ENCODE measurements at regions not wholly inside any gene's neighbourhood (a gene's known extent, or its start where the extent isn't known, plus 50 kb on each side); places are given as distances from the start of the nearest gene placed in this dataset.
"Not testable (repeated sequence)": the region's sequence is repeated elsewhere in the genome, so short reads cannot be mapped to it uniquely, and the experiment has no call there.

- DNase-seq (ENCODE audit: low spot score): no peak
Measured at GRCh38 chr7:109462171-109462570, 892.5 kb downstream of the DNAJB9 start.

- not testable (repeated sequence) for DNase-seq (ENCODE audit: low spot score)
Measured at GRCh38 chr7:109467729-109468128, 898.1 kb downstream of the DNAJB9 start.

- DNase-seq (ENCODE audit: low spot score): no peak
Measured at GRCh38 chr7:109473172-109473571, 903.5 kb downstream of the DNAJB9 start.

DNA sequence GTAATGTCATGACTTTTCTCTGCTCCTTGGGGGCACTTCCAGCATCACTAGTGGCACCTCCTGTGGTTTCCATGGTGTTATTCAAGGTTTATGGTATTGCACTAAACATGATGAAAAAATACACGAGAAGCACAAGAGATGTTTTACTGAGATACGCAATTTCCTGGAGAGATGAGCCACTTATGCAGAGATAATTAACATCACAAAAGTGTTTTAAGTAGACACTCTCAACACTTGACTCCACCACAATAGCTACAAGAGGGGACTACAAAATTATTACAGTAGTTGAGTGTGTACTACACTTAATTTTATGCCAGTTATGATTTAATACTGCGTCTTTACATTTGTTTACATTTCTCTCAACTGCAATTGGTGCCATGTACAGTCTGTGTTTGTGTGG is 906.7 kb downstream of the DNAJB9 start:
- no peak for DNase-seq (ENCODE audit: low spot score)

GRCh38 chr7:109479388-109479787 is 909.7 kb downstream of the DNAJB9 start:
- DNase-seq (ENCODE audit: low spot score): no peak

DNA sequence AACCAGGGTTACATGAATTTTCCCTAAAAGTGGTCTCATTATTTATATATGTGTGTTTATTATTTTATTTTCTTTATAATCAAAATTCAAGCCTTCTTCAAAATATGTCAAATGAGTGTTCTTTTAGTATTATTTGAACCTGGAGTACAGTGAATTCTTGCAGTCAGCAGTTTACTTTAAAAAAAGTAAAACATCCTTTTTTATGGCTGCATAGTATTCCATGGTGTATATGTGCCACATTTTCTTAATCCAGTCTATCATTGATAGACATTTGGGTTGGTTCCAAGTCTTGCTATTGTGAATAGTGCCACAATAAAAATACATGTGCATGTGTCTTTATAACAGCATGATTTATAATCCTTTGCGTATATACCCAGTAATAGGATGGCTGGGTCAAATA is 920.9 kb downstream of the DNAJB9 start:
- not testable (repeated sequence) for DNase-seq (ENCODE audit: low spot score)

- DNase-seq (ENCODE audit: low spot score): no peak
Measured at GRCh38 chr7:109497053-109497452, 927.4 kb downstream of the DNAJB9 start.

DNA sequence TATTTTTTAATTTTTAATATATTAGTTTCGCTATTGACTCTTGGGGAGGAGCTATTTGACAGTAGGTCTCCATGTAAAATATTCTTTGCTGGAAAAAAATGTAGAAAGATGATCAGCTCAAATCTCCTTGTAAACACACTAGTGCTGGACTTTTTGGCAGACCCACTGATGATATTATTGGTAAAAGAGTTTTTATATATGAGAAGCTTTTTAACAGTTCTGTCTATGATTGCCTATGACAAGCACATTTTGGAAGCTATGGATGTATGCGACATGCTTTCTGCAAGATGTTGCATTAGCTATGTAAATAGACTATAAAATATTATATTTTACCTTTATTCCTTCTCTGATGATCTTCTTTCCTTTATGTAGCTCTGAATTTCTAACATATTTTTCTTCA is 928.5 kb downstream of the DNAJB9 start:
- DNase-seq (ENCODE audit: low spot score): no peak

- DNase-seq (ENCODE audit: low spot score): no peak
Measured at GRCh38 chr7:109503421-109503820, 933.7 kb downstream of the DNAJB9 start.

DNA sequence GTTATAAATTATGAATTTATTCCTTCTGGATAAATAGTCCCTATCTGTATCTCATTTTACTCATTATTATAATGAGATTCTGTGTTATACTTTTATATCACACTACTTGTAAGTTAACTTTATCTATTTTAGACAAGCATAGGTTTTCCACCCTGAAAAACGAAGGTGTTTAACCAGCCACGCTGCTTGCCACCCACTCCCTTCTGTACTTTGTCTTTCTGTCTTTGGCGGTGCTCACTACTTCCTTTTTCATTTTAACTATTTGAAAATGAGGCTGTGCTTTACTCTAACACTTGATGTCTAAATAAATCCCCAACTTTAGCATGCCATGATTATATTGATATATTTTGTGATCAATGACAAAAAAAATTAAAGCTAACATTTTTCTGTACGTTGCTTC is 952.9 kb downstream of the DNAJB9 start:
- no peak for DNase-seq (ENCODE audit: low spot score)

GRCh38 chr7:109527833-109528232 is 958.2 kb downstream of the DNAJB9 start:
- no peak for DNase-seq (ENCODE audit: low spot score)

DNA sequence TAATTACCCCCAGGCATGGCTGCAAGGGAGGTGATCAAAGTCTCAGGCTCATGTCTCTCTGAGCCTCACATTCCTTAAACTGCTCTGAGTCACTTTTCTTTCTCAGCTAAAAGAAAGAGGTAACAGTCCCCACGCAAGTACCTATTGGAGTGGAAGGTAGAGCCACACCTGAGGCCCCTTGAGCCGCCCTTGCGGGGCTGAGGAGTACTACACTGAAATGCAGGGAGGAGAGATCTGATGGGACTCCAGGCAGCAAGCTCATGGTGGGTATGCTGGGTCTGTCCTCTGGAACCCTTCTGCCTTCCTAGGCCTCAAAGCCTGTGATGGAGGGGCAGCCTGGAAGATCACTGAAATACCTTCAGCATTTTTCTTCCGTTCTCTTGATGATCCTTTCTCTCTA is 960.0 kb downstream of the DNAJB9 start:
- DNase-seq (ENCODE audit: low spot score): no peak

GRCh38 chr7:109532262-109532992 is 962.8 kb downstream of the DNAJB9 start:
- no peak for DNase-seq (ENCODE audit: low spot score)

DNA sequence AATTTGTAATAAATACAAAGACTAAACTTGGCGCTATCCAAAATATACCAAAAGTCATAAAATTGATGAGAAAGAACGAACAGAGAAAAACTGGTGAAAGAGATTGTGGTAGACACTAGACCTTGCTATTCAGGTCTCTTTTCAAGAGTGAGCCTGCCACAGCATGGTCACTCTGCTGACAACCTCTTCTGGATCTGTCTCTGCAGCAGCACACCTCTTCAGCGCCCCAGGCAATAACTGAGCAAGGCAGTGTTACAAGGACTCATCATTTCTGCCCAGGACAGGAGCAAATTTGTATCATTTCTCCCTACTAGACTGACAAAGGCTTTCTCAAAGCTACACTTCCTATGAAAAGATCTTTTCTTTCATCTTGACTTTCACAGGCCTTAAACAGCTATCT is 976.0 kb downstream of the DNAJB9 start:
- DNase-seq (ENCODE audit: low spot score): no peak

DNA sequence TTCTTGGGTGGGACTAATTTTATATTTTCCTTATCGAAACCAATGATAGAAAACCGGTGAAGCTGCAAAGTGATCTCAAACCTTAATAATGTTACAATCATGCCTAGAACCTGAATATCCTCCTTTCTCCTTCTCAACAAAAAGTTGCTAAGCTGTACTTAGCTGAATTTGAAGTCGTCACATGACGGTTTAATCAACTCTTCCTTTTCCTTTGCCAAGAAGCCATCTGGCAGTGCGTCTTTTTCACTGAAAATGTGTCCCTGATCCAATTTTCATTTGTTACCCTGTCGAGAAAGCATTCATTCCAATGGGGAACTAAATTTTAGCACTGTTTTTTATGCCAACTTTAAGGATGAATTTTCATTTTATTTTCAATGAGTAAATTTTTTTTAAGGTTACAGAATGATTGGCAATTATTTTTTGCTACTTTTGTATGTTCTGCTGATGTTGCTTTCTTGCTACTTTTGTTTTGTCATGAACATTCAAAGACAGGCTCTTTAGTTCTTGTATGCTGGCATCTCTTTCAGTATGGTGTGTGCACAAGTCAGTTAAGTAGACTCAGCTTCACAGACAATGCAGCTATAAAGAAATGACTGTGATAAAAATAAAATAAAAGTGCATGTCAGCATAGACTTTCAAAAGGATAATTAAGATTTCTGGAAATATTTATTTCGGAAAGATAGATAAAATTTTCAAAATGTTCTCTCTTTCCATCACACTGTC is 980.0 kb downstream of the DNAJB9 start:
- no peak for DNase-seq (ENCODE audit: low spot score)

DNA sequence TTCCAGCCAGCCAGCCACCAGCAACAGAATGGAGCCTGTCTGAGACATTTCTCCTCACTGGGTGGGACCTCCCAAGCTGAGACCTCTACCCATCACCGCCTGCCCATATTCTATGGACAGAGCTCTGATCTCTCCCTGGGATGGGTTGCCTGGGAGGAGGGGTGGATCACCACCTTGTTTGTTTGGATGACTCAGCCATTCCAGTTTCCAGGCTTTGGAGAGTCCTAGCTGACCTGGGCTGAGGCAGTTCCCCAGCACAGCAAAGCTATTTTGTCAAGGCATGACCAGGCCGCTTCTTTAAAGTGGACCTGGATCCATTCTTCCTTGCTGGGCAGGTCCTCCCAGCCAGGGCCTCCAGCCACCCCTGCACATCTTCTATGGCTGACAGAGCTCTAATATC is 982.3 kb downstream of the DNAJB9 start:
- no peak for DNase-seq (ENCODE audit: low spot score)

DNA sequence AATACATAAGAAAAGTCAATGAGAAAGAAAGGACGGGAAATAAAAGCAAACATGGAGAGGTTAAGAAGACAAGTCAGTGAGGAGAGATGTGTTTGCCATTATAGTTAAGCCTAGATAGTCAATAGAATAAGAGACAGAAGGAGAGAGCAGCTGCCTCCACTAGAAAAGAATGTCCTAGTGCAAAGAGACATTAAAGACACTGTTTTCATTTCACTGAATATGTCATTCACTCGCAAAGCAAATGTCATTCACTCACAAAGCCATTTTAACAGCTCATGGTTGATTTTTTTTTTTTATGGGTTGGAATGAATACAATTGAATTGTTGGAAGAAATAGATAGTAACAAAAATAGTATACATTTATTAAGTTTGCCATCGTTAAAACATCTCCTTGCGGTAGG is 1007.6 kb downstream of the DNAJB9 start:
- no peak for DNase-seq (ENCODE audit: low spot score)

- DNase-seq (ENCODE audit: low spot score): no peak
Measured at GRCh38 chr7:109579901-109580300, 1010.2 kb downstream of the DNAJB9 start.

DNA sequence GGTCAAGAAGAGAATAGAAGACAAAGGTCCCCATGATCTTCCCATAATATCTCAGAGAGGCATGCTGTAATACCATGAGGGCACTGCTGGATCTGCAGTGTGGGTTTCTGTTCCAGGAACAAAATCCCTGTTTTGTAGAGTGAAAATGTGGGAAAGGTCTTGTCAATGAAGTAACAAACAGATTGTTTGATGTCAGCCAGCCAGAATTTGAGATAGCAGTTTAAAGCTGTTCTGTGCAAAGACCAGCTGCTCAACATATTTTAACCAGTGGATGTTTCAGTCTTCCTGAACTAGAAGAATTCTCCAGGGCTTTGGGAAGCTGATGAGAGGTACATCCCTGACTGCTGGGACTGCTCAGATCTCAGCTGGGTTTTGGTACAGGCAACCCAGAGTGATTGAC is 1012.5 kb downstream of the DNAJB9 start:
- no peak for DNase-seq (ENCODE audit: low spot score)

GRCh38 chr7:109596948-109597347 is 1027.3 kb downstream of the DNAJB9 start:
- DNase-seq (ENCODE audit: low spot score): not testable (repeated sequence)

DNA sequence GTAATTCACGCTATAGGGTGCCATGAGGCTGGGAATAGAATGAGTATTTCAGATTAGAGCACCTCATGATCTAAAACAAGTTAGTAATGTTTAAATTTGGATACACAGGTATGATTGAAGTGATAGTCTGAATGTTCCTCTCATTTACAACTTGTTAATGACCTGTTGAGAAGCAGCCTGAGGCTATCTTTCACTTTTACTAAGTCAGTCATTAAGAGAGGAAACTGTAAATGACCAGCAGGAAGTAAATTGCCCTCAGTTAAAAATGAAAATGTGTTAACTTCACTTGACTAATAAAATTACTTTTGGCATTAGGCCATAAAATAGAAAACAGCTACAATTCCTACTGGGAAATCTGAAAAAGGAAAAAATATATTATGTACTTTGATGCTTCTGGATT is 1042.0 kb downstream of the DNAJB9 start:
- no peak for DNase-seq (ENCODE audit: low spot score)

DNA sequence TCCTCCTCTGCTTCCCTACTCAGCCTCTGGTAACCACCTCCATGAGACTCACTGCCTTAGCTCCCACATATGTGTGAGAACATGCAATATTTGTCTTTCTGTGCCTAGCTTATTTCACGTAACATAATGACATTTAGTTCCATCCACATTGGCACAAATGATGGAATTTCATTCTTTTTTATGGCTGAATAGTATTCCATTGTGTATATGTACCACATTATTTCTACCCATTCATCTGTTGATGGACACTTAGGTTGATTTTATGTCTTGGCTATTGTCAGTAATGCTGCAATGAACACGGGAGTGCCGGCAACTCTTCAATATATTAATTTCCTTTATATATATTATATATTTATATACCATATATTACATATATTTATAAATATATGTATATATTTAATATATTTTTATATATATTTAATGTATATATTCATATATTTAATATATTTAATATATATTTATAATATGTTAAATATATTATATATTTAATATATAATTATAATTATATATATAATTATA is 1046.9 kb downstream of the DNAJB9 start:
- no peak for DNase-seq (ENCODE audit: low spot score)

DNA sequence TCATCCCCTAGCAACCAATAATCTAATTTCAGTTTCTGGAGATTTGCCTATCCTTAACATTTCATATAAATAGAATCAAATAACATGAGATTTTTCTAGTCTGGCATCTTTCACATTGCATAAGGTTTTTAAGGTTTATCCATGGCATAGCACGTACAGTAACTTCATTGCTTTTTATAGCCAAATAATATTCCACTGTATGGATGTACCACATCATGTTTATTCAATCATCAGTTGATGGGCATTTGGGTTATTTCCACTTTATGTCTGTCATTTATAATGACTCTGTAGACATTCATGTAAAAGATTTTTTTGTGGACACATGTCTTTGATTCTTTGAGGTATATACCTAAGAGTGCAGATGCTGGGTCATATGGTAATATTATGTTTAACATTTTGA is 1052.6 kb downstream of the DNAJB9 start:
- no peak for DNase-seq (ENCODE audit: low spot score)

DNA sequence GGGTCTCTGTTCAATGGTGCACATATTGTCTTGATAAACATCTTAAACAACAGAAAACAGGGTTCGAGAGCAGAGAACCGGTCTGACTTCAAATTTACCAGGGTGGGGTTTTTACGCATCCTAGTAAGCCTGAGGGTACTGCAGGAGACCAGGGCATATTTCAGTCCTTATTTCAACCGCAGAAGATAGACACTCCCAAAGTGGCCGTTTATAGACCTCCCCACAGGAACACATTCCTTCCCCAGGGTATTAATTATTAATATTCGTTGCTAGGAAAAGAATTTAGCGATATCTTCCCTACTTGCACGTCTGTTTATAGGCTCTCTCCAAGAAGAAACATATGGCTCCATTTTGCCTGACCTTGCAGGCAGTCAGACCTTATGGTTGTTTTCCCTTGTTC is 1063.2 kb downstream of the DNAJB9 start:
- DNase-seq (ENCODE audit: low spot score): not testable (repeated sequence)

Measured in HuH-7 (cell line).